GM23338 (cell line): ENCODE measurements at regions not wholly inside any gene's neighbourhood (a gene's known extent, or its start where the extent isn't known, plus 50 kb on each side); places are given as distances from the start of the nearest gene placed in this dataset.

ENCODE experiments used
- ATAC-seq: fragments of 200-7000 bp; cut with Tn5 transposase; 3 replicates; pipeline ENCODE4 v1.9.1; 2020
- DNase-seq: peaks from one replicate; pipeline ENCODE4 v3.0.0-alpha.2; 2015; ENCODE audit warnings: low spot score
- H2AFZ ChIP-seq: fragments of 200-600 bp; sonication (generic); 2 replicates; pipeline ENCODE4 v1.8.0; 2016; ENCODE audit warnings: antibody characterized with exemption, mild to moderate bottlenecking, moderate library complexity
- H3F3A ChIP-seq: fragments of 200-600 bp; sonication (generic); replicated peaks from 2 replicates; pipeline ENCODE4 v1.8.0; 2017; ENCODE audit warnings: antibody characterized with exemption, mixed run types, low read depth
- H3K27ac ChIP-seq: fragments of 200-600 bp; sonication (generic); 2 replicates; pipeline ENCODE4 v1.6.1; 2016; ENCODE audit warnings: low read depth
- H3K27me3 ChIP-seq: fragments of 200-600 bp; sonication (generic); 2 replicates; pipeline ENCODE4 v1.8.0; 2016; ENCODE audit warnings: mild to moderate bottlenecking, mixed run types, moderate library complexity; ENCODE audit not compliant: insufficient read depth
- H3K36me3 ChIP-seq: fragments of 200-600 bp; sonication (generic); 2 replicates; pipeline ENCODE4 v1.8.0; 2016; ENCODE audit warnings: mild to moderate bottlenecking; ENCODE audit not compliant: insufficient read depth
- H3K4me1 ChIP-seq: fragments of 200-600 bp; sonication (generic); 2 replicates; pipeline ENCODE4 v1.8.0; 2016; ENCODE audit warnings: mild to moderate bottlenecking, moderate library complexity; ENCODE audit not compliant: insufficient read depth
- H3K4me2 ChIP-seq: fragments of 200-600 bp; sonication (generic); 2 replicates; pipeline ENCODE4 v1.7.1; 2017; ENCODE audit warnings: mixed run types
- H3K4me3 ChIP-seq: fragments of 200-600 bp; sonication (generic); 2 replicates; pipeline ENCODE4 v1.6.1; 2016; ENCODE audit warnings: mixed run types
- H3K79me2 ChIP-seq: fragments of 200-600 bp; sonication (generic); replicated peaks from 2 replicates; pipeline ENCODE4 v1.8.0; 2017; ENCODE audit warnings: mild to moderate bottlenecking; ENCODE audit not compliant: insufficient read depth
- H3K9me2 ChIP-seq: fragments of 200-600 bp; sonication (generic); 2 replicates; pipeline ENCODE4 v1.8.0; 2017; ENCODE audit not compliant: insufficient read depth
- H4K20me1 ChIP-seq: fragments of 200-600 bp; sonication (generic); replicated peaks from 2 replicates; pipeline ENCODE4 v1.8.0; 2017; ENCODE audit warnings: mild to moderate bottlenecking; ENCODE audit not compliant: insufficient read depth
- H3K27ac Mint-ChIP-seq: 2 replicates; pipeline ENCODE4 v1.8.0; 2020; ENCODE audit warnings: inconsistent platforms, mild to moderate bottlenecking, moderate library complexity, mixed read lengths
- H3K27me3 Mint-ChIP-seq: 3 replicates; pipeline ENCODE4 v1.8.0; 2022; ENCODE audit warnings: low read depth, mild to moderate bottlenecking, moderate library complexity, mixed read lengths, inconsistent platforms; ENCODE audit not compliant: insufficient read depth, poor library complexity
- H3K36me3 Mint-ChIP-seq: 3 replicates; pipeline ENCODE4 v1.8.0; 2021; ENCODE audit warnings: low read depth, mild to moderate bottlenecking, inconsistent platforms, moderate library complexity, mixed read lengths
- H3K4me1 Mint-ChIP-seq: 3 replicates; pipeline ENCODE4 v1.8.0; 2020; ENCODE audit warnings: mild to moderate bottlenecking, inconsistent platforms, mixed read lengths
- H3K4me3 Mint-ChIP-seq: 3 replicates; pipeline ENCODE4 v1.8.0; 2021; ENCODE audit warnings: moderate library complexity, mild to moderate bottlenecking, inconsistent platforms, mixed read lengths
- H3K9me3 Mint-ChIP-seq: 3 replicates; pipeline ENCODE4 v1.8.0; 2020; ENCODE audit warnings: moderate library complexity, mild to moderate bottlenecking, inconsistent platforms, mixed read lengths
- CTCF ChIP-seq, 2 experiments: fragments of 200-600 bp in 1 of 2; sonication (generic) in 1 of 2; conservative IDR thresholded peaks; 2 replicates each; pipeline versions ENCODE4 v1.5.1 to v1.6.1; 2016 to 2017; ENCODE audit warnings: antibody characterized with exemption in 2 of 2, low read depth in 2 of 2, mild to moderate bottlenecking in 2 of 2, moderate library complexity in 1 of 2
- ETS1 ChIP-seq: IDR thresholded peaks from 2 replicates; pipeline ENCODE4 v1.6.1; 2016; ENCODE audit warnings: antibody characterized with exemption
- EZH2phosphoT487 ChIP-seq: fragments of 200-600 bp; sonication (generic); IDR thresholded peaks from one replicate; pipeline ENCODE4 v1.8.1; 2018; ENCODE audit warnings: antibody characterized with exemption; ENCODE audit not compliant: unreplicated experiment
- JUNB ChIP-seq: IDR thresholded peaks from one replicate; pipeline ENCODE4 v1.6.1; 2016; ENCODE audit warnings: antibody characterized with exemption; ENCODE audit not compliant: unreplicated experiment
- NANOG ChIP-seq: IDR thresholded peaks from 2 replicates; pipeline ENCODE4 v1.6.1; 2016; ENCODE audit warnings: antibody characterized with exemption, borderline replicate concordance
- POLR2AphosphoS5 ChIP-seq: IDR thresholded peaks from 2 replicates; pipeline ENCODE4 v1.6.1; 2016; ENCODE audit warnings: antibody characterized with exemption, low read depth
- STAT1 ChIP-seq: IDR thresholded peaks from one replicate; pipeline ENCODE4 v1.6.1; 2016; ENCODE audit warnings: antibody characterized with exemption; ENCODE audit not compliant: unreplicated experiment
- ZNF114 ChIP-seq: fragments of 250-450 bp; sonication (Bioruptor Pico); IDR thresholded peaks from 2 replicates; pipeline ENCODE4 v1.5.0; 2020; ENCODE audit warnings: mild to moderate bottlenecking, moderate library complexity
- ZNF331 ChIP-seq: fragments of 250-450 bp; sonication (Bioruptor Pico); IDR thresholded peaks from 2 replicates; pipeline ENCODE4 v1.5.0; 2020; ENCODE audit warnings: low read depth, mild to moderate bottlenecking, moderate library complexity
- TF ChIP-seq, protein P1 (sequence below): IDR thresholded peaks from one replicate; pipeline ENCODE4 v1.6.1; 2018; ENCODE audit warnings: antibody characterized with exemption; ENCODE audit not compliant: unreplicated experiment
- TF ChIP-seq, protein P2 (sequence below): fragments of 250-450 bp; sonication (Bioruptor Pico); IDR thresholded peaks from 2 replicates; pipeline ENCODE4 v1.5.0; 2020; ENCODE audit warnings: mild to moderate bottlenecking, moderate library complexity

- Histone ChIP-seq H3K4me2 (no peak overlapping the region), H3F3A (no peaks in the 10 kb centered on the region), H4K20me1 (no peaks in the 10 kb centered on the region), H3K79me2 (no peaks in the 10 kb centered on the region), H3K27me3 (no peaks in the 10 kb centered on the region), H3K4me1 (no peaks in the 10 kb centered on the region), H3K9me2 (no peaks in the 10 kb centered on the region), H3K27ac (no peak overlapping the region), H3K36me3 (no peaks in the 10 kb centered on the region), H2AFZ (no peak overlapping the region), H3K4me3 (no peak overlapping the region)
- no peak for TF ChIP-seq ZNF331 (CRISPR knock-in tag)
- Mint-ChIP-seq H3K27ac (no peak overlapping the region), H3K36me3 (no peaks in the 10 kb centered on the region), H3K4me3 (no peak overlapping the region), H3K4me1 (no peaks in the 10 kb centered on the region), H3K9me3 (no peaks in the 10 kb centered on the region), H3K27me3 (peaks cover 3% of the 10 kb centered on the region)
- DNase-seq (no peak), ATAC-seq (no peak)
Measured at GRCh38 chr15:31559786-31560185, 233.2 kb downstream of the KLF13 start.

DNA sequence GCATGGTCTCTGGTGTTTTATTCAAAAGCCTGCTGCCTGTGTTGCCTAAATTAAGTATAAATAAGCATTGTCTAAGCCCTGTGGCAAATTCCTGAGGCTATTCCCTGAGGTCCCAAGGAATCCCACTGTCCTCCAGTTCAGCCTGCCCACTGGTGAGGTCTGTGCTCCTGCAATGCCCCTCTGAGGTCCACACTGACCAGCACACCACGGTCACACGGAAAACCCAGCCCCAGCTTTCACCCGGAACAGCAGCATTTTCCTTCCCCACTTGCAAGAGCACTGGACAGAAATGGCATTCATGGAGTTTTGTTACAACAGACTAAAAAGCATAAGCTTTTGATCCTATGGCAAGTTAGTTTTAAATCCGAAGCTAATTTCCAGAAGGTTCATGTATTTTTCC is 234.0 kb downstream of the KLF13 start:
- Histone ChIP-seq H3K4me2 (no peak overlapping the region), H3F3A (no peaks in the 10 kb centered on the region), H3K36me3 (no peaks in the 10 kb centered on the region), H4K20me1 (no peaks in the 10 kb centered on the region), H3K9me2 (no peaks in the 10 kb centered on the region), H3K4me3 (no peak overlapping the region), H3K27me3 (no peaks in the 10 kb centered on the region), H3K79me2 (no peaks in the 10 kb centered on the region), H3K4me1 (no peaks in the 10 kb centered on the region), H2AFZ (no peak overlapping the region), H3K27ac (no peak overlapping the region)
- Mint-ChIP-seq H3K4me1 (no peaks in the 10 kb centered on the region), H3K27me3 (peaks cover 3% of the 10 kb centered on the region), H3K4me3 (no peak overlapping the region), H3K36me3 (no peaks in the 10 kb centered on the region), H3K9me3 (no peaks in the 10 kb centered on the region), H3K27ac (no peak overlapping the region)
- DNase-seq (no peak), ATAC-seq (no peak)
- TF ChIP-seq, protein P1, sequence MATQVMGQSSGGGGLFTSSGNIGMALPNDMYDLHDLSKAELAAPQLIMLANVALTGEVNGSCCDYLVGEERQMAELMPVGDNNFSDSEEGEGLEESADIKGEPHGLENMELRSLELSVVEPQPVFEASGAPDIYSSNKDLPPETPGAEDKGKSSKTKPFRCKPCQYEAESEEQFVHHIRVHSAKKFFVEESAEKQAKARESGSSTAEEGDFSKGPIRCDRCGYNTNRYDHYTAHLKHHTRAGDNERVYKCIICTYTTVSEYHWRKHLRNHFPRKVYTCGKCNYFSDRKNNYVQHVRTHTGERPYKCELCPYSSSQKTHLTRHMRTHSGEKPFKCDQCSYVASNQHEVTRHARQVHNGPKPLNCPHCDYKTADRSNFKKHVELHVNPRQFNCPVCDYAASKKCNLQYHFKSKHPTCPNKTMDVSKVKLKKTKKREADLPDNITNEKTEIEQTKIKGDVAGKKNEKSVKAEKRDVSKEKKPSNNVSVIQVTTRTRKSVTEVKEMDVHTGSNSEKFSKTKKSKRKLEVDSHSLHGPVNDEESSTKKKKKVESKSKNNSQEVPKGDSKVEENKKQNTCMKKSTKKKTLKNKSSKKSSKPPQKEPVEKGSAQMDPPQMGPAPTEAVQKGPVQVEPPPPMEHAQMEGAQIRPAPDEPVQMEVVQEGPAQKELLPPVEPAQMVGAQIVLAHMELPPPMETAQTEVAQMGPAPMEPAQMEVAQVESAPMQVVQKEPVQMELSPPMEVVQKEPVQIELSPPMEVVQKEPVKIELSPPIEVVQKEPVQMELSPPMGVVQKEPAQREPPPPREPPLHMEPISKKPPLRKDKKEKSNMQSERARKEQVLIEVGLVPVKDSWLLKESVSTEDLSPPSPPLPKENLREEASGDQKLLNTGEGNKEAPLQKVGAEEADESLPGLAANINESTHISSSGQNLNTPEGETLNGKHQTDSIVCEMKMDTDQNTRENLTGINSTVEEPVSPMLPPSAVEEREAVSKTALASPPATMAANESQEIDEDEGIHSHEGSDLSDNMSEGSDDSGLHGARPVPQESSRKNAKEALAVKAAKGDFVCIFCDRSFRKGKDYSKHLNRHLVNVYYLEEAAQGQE, result no peak
- TF ChIP-seq JUNB (no peak), STAT1 (no peak), ETS1 (no peak), POLR2AphosphoS5 (no peak), CTCF (conservative IDR thresholded peaks at IDR 0.05; ENCODE audit: low read depth in 2 of 2) (no peak), ZNF331 (CRISPR knock-in tag) (no peak), EZH2phosphoT487 (no peak), ZNF114 (CRISPR knock-in tag) (no peak), NANOG (no peak)
- TF ChIP-seq, protein P2, sequence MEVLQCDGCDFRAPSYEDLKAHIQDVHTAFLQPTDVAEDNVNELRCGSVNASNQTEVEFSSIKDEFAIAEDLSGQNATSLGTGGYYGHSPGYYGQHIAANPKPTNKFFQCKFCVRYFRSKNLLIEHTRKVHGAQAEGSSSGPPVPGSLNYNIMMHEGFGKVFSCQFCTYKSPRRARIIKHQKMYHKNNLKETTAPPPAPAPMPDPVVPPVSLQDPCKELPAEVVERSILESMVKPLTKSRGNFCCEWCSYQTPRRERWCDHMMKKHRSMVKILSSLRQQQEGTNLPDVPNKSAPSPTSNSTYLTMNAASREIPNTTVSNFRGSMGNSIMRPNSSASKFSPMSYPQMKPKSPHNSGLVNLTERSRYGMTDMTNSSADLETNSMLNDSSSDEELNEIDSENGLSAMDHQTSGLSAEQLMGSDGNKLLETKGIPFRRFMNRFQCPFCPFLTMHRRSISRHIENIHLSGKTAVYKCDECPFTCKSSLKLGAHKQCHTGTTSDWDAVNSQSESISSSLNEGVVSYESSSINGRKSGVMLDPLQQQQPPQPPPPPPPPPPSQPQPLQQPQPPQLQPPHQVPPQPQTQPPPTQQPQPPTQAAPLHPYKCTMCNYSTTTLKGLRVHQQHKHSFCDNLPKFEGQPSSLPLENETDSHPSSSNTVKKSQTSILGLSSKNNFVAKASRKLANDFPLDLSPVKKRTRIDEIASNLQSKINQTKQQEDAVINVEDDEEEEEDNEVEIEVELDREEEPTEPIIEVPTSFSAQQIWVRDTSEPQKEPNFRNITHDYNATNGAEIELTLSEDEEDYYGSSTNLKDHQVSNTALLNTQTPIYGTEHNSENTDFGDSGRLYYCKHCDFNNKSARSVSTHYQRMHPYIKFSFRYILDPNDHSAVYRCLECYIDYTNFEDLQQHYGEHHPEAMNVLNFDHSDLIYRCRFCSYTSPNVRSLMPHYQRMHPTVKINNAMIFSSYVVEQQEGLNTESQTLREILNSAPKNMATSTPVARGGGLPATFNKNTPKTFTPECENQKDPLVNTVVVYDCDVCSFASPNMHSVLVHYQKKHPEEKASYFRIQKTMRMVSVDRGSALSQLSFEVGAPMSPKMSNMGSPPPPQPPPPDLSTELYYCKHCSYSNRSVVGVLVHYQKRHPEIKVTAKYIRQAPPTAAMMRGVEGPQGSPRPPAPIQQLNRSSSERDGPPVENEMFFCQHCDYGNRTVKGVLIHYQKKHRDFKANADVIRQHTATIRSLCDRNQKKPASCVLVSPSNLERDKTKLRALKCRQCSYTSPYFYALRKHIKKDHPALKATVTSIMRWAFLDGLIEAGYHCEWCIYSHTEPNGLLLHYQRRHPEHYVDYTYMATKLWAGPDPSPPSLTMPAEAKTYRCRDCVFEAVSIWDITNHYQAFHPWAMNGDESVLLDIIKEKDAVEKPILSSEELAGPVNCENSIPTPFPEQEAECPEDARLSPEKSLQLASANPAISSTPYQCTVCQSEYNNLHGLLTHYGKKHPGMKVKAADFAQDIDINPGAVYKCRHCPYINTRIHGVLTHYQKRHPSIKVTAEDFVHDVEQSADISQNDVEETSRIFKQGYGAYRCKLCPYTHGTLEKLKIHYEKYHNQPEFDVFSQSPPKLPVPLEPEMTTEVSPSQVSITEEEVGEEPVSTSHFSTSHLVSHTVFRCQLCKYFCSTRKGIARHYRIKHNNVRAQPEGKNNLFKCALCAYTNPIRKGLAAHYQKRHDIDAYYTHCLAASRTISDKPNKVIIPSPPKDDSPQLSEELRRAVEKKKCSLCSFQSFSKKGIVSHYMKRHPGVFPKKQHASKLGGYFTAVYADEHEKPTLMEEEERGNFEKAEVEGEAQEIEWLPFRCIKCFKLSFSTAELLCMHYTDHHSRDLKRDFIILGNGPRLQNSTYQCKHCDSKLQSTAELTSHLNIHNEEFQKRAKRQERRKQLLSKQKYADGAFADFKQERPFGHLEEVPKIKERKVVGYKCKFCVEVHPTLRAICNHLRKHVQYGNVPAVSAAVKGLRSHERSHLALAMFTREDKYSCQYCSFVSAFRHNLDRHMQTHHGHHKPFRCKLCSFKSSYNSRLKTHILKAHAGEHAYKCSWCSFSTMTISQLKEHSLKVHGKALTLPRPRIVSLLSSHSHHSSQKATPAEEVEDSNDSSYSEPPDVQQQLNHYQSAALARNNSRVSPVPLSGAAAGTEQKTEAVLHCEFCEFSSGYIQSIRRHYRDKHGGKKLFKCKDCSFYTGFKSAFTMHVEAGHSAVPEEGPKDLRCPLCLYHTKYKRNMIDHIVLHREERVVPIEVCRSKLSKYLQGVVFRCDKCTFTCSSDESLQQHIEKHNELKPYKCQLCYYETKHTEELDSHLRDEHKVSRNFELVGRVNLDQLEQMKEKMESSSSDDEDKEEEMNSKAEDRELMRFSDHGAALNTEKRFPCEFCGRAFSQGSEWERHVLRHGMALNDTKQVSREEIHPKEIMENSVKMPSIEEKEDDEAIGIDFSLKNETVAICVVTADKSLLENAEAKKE (CRISPR knock-in tag), result no peak
